DOHH2 (cell line): ENCODE measurements at regions not wholly inside any gene's neighbourhood (a gene's known extent, or its start where the extent isn't known, plus 50 kb on each side); places are given as distances from the start of the nearest gene placed in this dataset.

Experiments used
- CTCF ChIP-seq: fragments of 200-600 bp; sonication (generic); IDR thresholded peaks from one replicate; pipeline ENCODE4 v1.5.1; 2014; ENCODE audit warnings: antibody characterized with exemption, mild to moderate bottlenecking, low read depth, low read length; ENCODE audit not compliant: poor library complexity, severe bottlenecking
- EZH2phosphoT487 ChIP-seq: fragments of 200-600 bp; sonication (generic); IDR thresholded peaks from 2 replicates; pipeline ENCODE4 v1.6.1; 2017; ENCODE audit warnings: borderline replicate concordance, mild to moderate bottlenecking, antibody characterized with exemption, low read length, moderate library complexity, mixed read lengths

DNA sequence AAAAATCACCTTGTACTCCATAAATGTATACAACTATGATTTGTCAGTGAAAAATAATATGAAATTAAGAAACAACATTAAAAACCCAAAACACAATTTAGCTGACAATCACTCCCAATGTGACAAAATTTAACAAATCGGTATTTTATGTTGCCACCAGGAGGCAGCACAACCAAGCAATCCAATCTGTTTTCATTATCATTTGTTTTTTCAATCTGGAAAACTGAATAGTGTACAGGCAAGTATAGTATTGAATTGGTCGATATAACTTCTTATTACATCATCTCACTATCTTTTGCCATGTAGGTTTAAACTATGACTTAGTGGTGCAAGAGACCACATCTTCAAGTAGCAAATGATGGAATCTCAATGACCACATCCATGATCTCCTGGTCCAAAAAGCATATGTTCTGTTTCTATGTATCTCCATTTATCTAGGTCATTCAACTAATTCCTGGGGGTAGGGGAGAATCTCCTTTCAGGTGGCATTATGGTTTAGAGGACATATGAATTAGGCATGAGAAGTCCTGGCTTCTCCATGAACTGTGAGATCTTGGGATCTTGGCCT is 112.9 kb upstream of the AGA start:
- TF ChIP-seq CTCF (peak; percentile 75), EZH2phosphoT487 (no peak)
